ENCODE measurements at regions not wholly inside any gene's neighbourhood (a gene's known extent, or its start where the extent isn't known, plus 50 kb on each side); places are given as distances from the start of the nearest gene placed in this dataset.

GRCh38 chrX:7414753-7415152 is 266.8 kb upstream of the PUDP start:
- no peak for DNase-seq
- Histone ChIP-seq H3K4me3 (ENCODE audit: control insufficient read depth in 1 of 7, extremely low read depth in 1 of 7, insufficient read depth in 4 of 7, low read depth in 2 of 7, low read length in 6 of 7) (no peak overlapping the region), H3K27ac (ENCODE audit: insufficient read depth in 1 of 2, low read depth in 1 of 2, low read length in 2 of 2, poor library complexity in 1 of 2, severe bottlenecking in 2 of 2) (no peak overlapping the region), H3K9me3 (ENCODE audit: control extremely low read depth in 1 of 5, control insufficient read depth in 4 of 5, insufficient read depth in 2 of 5, low read depth in 1 of 5, low read length in 4 of 5) (no peaks in the 10 kb centered on the region), H3K36me3 (ENCODE audit: control insufficient read depth in 4 of 4, insufficient read depth in 4 of 4, low read length in 3 of 4) (no peaks in the 10 kb centered on the region), H3K27me3 (replicated peaks in 2 of 5; ENCODE audit: control insufficient read depth in 4 of 5, insufficient read depth in 5 of 5, low read length in 4 of 5) (no peaks in the 10 kb centered on the region), H3K4me1 (ENCODE audit: control extremely low read depth in 1 of 4, control insufficient read depth in 4 of 4, insufficient read depth in 4 of 4, low read length in 3 of 4) (no peaks in the 10 kb centered on the region)
- ChIA-PET CTCF (no interaction called here), POLR2A (no interaction called here)
- no CpG with 5 or more reads among the region's 2 CpGs for WGBS (ENCODE audit: insufficient coverage)

DNA sequence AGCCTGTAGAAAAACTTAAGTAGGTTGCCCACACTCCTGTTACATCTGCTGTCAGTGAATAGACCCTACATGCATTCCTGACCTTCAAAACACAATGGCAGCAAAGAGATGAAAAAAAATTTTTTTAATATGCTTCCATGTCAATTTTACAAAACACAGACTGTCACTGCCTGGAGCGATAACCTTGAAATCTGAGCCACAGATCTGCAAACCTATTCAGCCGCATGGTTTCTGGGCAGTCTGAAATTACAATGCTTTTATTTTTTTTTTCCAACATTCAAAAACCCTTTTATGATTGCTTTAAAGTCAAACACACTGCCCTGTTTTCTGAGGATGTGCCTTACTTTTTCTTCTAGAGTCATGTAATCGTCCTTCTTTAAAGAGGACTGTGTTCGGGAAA is 264.9 kb upstream of the PUDP start:
- no peak overlapping the region for H3K4me3 ChIP-seq (ENCODE audit: control insufficient read depth in 1 of 7, extremely low read depth in 1 of 7, insufficient read depth in 4 of 7, low read depth in 2 of 7, low read length in 6 of 7)
- H3K4me1 ChIP-seq (ENCODE audit: control extremely low read depth in 1 of 4, control insufficient read depth in 4 of 4, insufficient read depth in 4 of 4, low read length in 3 of 4): no peaks in the 10 kb centered on the region
- 100% methylated on average over 2 of the region's 4 CpGs for WGBS (ENCODE audit: insufficient coverage)
- no peaks in the 10 kb centered on the region for H3K9me3 ChIP-seq (ENCODE audit: control extremely low read depth in 1 of 5, control insufficient read depth in 4 of 5, insufficient read depth in 2 of 5, low read depth in 1 of 5, low read length in 4 of 5)
- H3K27me3 ChIP-seq (replicated peaks in 2 of 5; ENCODE audit: control insufficient read depth in 4 of 5, insufficient read depth in 5 of 5, low read length in 4 of 5): no peaks in the 10 kb centered on the region
- ChIA-PET POLR2A (no interaction called here), CTCF (no interaction called here)
- no peak for DNase-seq
- no peaks in the 10 kb centered on the region for H3K36me3 ChIP-seq (ENCODE audit: control insufficient read depth in 4 of 4, insufficient read depth in 4 of 4, low read length in 3 of 4)
- no peak overlapping the region for H3K27ac ChIP-seq (ENCODE audit: insufficient read depth in 1 of 2, low read depth in 1 of 2, low read length in 2 of 2, poor library complexity in 1 of 2, severe bottlenecking in 2 of 2)

GRCh38 chrX:7409866-7410265 is 261.9 kb upstream of the PUDP start:
- H3K27me3 ChIP-seq (replicated peaks in 2 of 5; ENCODE audit: control insufficient read depth in 4 of 5, insufficient read depth in 5 of 5, low read length in 4 of 5): no peaks in the 10 kb centered on the region
- DNase-seq: no peak
- ChIA-PET POLR2A (no interaction called here), CTCF (no interaction called here)
- H3K27ac ChIP-seq (ENCODE audit: insufficient read depth in 1 of 2, low read depth in 1 of 2, low read length in 2 of 2, poor library complexity in 1 of 2, severe bottlenecking in 2 of 2): no peak overlapping the region
- no peaks in the 10 kb centered on the region for H3K9me3 ChIP-seq (ENCODE audit: control extremely low read depth in 1 of 5, control insufficient read depth in 4 of 5, insufficient read depth in 2 of 5, low read depth in 1 of 5, low read length in 4 of 5)
- 100% methylated on average over 1 of the region's 5 CpGs for WGBS (ENCODE audit: insufficient coverage)
- no peaks in the 10 kb centered on the region for H3K4me1 ChIP-seq (ENCODE audit: control extremely low read depth in 1 of 4, control insufficient read depth in 4 of 4, insufficient read depth in 4 of 4, low read length in 3 of 4)
- H3K36me3 ChIP-seq (ENCODE audit: control insufficient read depth in 4 of 4, insufficient read depth in 4 of 4, low read length in 3 of 4): no peaks in the 10 kb centered on the region
- no peak overlapping the region for H3K4me3 ChIP-seq (ENCODE audit: control insufficient read depth in 1 of 7, extremely low read depth in 1 of 7, insufficient read depth in 4 of 7, low read depth in 2 of 7, low read length in 6 of 7)

DNA sequence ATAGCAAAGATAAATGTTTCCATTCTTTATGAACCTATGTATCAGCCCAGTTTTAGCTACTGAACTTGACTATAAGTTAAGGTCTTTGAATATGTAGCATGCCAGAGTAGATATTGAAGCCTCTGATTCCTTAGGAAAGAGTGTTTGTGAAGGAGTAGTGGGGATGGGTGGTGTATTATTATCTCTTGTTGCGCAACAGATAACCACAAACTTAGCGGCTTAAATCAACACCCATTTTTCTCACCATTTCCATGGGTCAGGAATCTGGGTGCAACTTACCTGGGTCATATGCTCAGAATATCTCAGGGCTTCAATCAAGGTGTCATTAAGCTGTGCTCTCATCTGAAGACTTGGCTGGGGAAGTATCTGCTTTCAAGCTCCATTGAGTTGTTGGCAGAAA is 251.4 kb upstream of the PUDP start:
- DNase-seq: no peak
- H3K27me3 ChIP-seq (replicated peaks in 2 of 5; ENCODE audit: control insufficient read depth in 4 of 5, insufficient read depth in 5 of 5, low read length in 4 of 5): no peaks in the 10 kb centered on the region
- H3K27ac ChIP-seq (ENCODE audit: insufficient read depth in 1 of 2, low read depth in 1 of 2, low read length in 2 of 2, poor library complexity in 1 of 2, severe bottlenecking in 2 of 2): no peak overlapping the region
- H3K9me3 ChIP-seq (ENCODE audit: control extremely low read depth in 1 of 5, control insufficient read depth in 4 of 5, insufficient read depth in 2 of 5, low read depth in 1 of 5, low read length in 4 of 5): no peaks in the 10 kb centered on the region
- H3K36me3 ChIP-seq (ENCODE audit: control insufficient read depth in 4 of 4, insufficient read depth in 4 of 4, low read length in 3 of 4): no peaks in the 10 kb centered on the region
- CTCF ChIA-PET: no interaction called here
- POLR2A ChIA-PET: no interaction called here
- no peak overlapping the region for H3K4me3 ChIP-seq (ENCODE audit: control insufficient read depth in 1 of 7, extremely low read depth in 1 of 7, insufficient read depth in 4 of 7, low read depth in 2 of 7, low read length in 6 of 7)
- 92% methylated on average over 2 of the region's 2 CpGs for WGBS (ENCODE audit: insufficient coverage)
- no peaks in the 10 kb centered on the region for H3K4me1 ChIP-seq (ENCODE audit: control extremely low read depth in 1 of 4, control insufficient read depth in 4 of 4, insufficient read depth in 4 of 4, low read length in 3 of 4)

GRCh38 chrX:7390441-7390840 is 242.5 kb upstream of the PUDP start:
- no peaks in the 10 kb centered on the region for H3K9me3 ChIP-seq (ENCODE audit: control extremely low read depth in 1 of 5, control insufficient read depth in 4 of 5, insufficient read depth in 2 of 5, low read depth in 1 of 5, low read length in 4 of 5)
- H3K4me1 ChIP-seq (ENCODE audit: control extremely low read depth in 1 of 4, control insufficient read depth in 4 of 4, insufficient read depth in 4 of 4, low read length in 3 of 4): no peaks in the 10 kb centered on the region
- ChIA-PET POLR2A (no interaction called here), CTCF (no interaction called here)
- no peak overlapping the region for H3K4me3 ChIP-seq (ENCODE audit: control insufficient read depth in 1 of 7, extremely low read depth in 1 of 7, insufficient read depth in 4 of 7, low read depth in 2 of 7, low read length in 6 of 7)
- DNase-seq: no peak
- H3K27ac ChIP-seq (ENCODE audit: insufficient read depth in 1 of 2, low read depth in 1 of 2, low read length in 2 of 2, poor library complexity in 1 of 2, severe bottlenecking in 2 of 2): no peak overlapping the region
- WGBS (ENCODE audit: insufficient coverage): no CpG with 5 or more reads among the region's 2 CpGs
- H3K27me3 ChIP-seq (replicated peaks in 2 of 5; ENCODE audit: control insufficient read depth in 4 of 5, insufficient read depth in 5 of 5, low read length in 4 of 5): no peaks in the 10 kb centered on the region
- no peaks in the 10 kb centered on the region for H3K36me3 ChIP-seq (ENCODE audit: control insufficient read depth in 4 of 4, insufficient read depth in 4 of 4, low read length in 3 of 4)

GRCh38 chrX:7389576-7389975 is 241.6 kb upstream of the PUDP start:
- no peaks in the 10 kb centered on the region for H3K4me1 ChIP-seq (ENCODE audit: control extremely low read depth in 1 of 4, control insufficient read depth in 4 of 4, insufficient read depth in 4 of 4, low read length in 3 of 4)
- H3K9me3 ChIP-seq (ENCODE audit: control extremely low read depth in 1 of 5, control insufficient read depth in 4 of 5, insufficient read depth in 2 of 5, low read depth in 1 of 5, low read length in 4 of 5): no peaks in the 10 kb centered on the region
- no peaks in the 10 kb centered on the region for H3K36me3 ChIP-seq (ENCODE audit: control insufficient read depth in 4 of 4, insufficient read depth in 4 of 4, low read length in 3 of 4)
- H3K4me3 ChIP-seq (ENCODE audit: control insufficient read depth in 1 of 7, extremely low read depth in 1 of 7, insufficient read depth in 4 of 7, low read depth in 2 of 7, low read length in 6 of 7): no peak overlapping the region
- no peak overlapping the region for H3K27ac ChIP-seq (ENCODE audit: insufficient read depth in 1 of 2, low read depth in 1 of 2, low read length in 2 of 2, poor library complexity in 1 of 2, severe bottlenecking in 2 of 2)
- H3K27me3 ChIP-seq (replicated peaks in 2 of 5; ENCODE audit: control insufficient read depth in 4 of 5, insufficient read depth in 5 of 5, low read length in 4 of 5): no peaks in the 10 kb centered on the region
- ChIA-PET POLR2A (no interaction called here), CTCF (no interaction called here)
- WGBS (ENCODE audit: insufficient coverage): 91% methylated on average over 1 of the region's 2 CpGs
- DNase-seq: no peak

- Histone ChIP-seq H3K4me1 (ENCODE audit: control extremely low read depth in 1 of 4, control insufficient read depth in 4 of 4, insufficient read depth in 4 of 4, low read length in 3 of 4) (no peaks in the 10 kb centered on the region), H3K27ac (ENCODE audit: insufficient read depth in 1 of 2, low read depth in 1 of 2, low read length in 2 of 2, poor library complexity in 1 of 2, severe bottlenecking in 2 of 2) (no peak overlapping the region), H3K27me3 (replicated peaks in 2 of 5; ENCODE audit: control insufficient read depth in 4 of 5, insufficient read depth in 5 of 5, low read length in 4 of 5) (no peaks in the 10 kb centered on the region), H3K4me3 (ENCODE audit: control insufficient read depth in 1 of 7, extremely low read depth in 1 of 7, insufficient read depth in 4 of 7, low read depth in 2 of 7, low read length in 6 of 7) (no peak overlapping the region), H3K9me3 (ENCODE audit: control extremely low read depth in 1 of 5, control insufficient read depth in 4 of 5, insufficient read depth in 2 of 5, low read depth in 1 of 5, low read length in 4 of 5) (no peaks in the 10 kb centered on the region), H3K36me3 (ENCODE audit: control insufficient read depth in 4 of 4, insufficient read depth in 4 of 4, low read length in 3 of 4) (no peaks in the 10 kb centered on the region)
- POLR2A ChIA-PET: no interaction called here
- CTCF ChIA-PET: no interaction called here
- no peak for DNase-seq
- 92% methylated on average over 2 of the region's 4 CpGs for WGBS (ENCODE audit: insufficient coverage)
Measured at GRCh38 chrX:7385131-7385530, 237.2 kb upstream of the PUDP start.

DNA sequence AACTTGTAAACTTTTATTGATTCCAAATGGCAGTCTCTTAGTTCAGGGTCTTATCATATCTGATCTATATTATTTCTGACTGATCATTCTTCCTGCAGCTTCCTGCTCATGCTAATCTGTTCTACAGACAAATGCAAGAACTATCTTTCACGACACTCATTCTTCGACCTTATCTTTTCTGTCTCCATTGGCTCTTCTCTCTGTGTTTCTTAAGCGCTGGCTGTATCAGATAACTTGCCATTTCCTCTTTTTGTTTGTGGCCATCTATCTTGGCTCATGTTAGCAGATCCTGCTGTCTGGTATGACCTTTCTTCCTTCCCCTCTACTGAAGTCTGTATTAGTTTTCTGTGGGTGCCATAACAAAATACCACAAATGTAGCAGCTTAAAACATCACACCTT is 230.5 kb upstream of the PUDP start:
- no peak for DNase-seq
- 40% methylated on average over 3 of the region's 3 CpGs for WGBS (ENCODE audit: insufficient coverage)

More for the DNA sequence above, 230.5 kb upstream of the PUDP start:
- Histone ChIP-seq H3K4me1 (ENCODE audit: control extremely low read depth in 1 of 4, control insufficient read depth in 4 of 4, insufficient read depth in 4 of 4, low read length in 3 of 4) (no peaks in the 10 kb centered on the region), H3K9me3 (ENCODE audit: control extremely low read depth in 1 of 5, control insufficient read depth in 4 of 5, insufficient read depth in 2 of 5, low read depth in 1 of 5, low read length in 4 of 5) (peaks cover 0 to 9% (median 3%) of the 10 kb centered on the region in 5 experiments), H3K4me3 (ENCODE audit: control insufficient read depth in 1 of 7, extremely low read depth in 1 of 7, insufficient read depth in 4 of 7, low read depth in 2 of 7, low read length in 6 of 7) (no peak overlapping the region), H3K27me3 (replicated peaks in 2 of 5; ENCODE audit: control insufficient read depth in 4 of 5, insufficient read depth in 5 of 5, low read length in 4 of 5) (no peaks in the 10 kb centered on the region), H3K27ac (ENCODE audit: insufficient read depth in 1 of 2, low read depth in 1 of 2, low read length in 2 of 2, poor library complexity in 1 of 2, severe bottlenecking in 2 of 2) (no peak overlapping the region), H3K36me3 (ENCODE audit: control insufficient read depth in 4 of 4, insufficient read depth in 4 of 4, low read length in 3 of 4) (no peaks in the 10 kb centered on the region)
- ChIA-PET POLR2A (no interaction called here), CTCF (no interaction called here)

All from common myeloid progenitor, CD34-positive (primary cell).